ENCODE measurements at regions not wholly inside any gene's neighbourhood (a gene's known extent, or its start where the extent isn't known, plus 50 kb on each side); places are given as distances from the start of the nearest gene placed in this dataset.

- Histone ChIP-seq H3K4me1 (ENCODE audit: control insufficient read depth, insufficient read depth, low read length) (no peaks in the 10 kb centered on the region), H3K27ac (ENCODE audit: low read depth, low read length) (no peak overlapping the region), H3K27me3 (ENCODE audit: control insufficient read depth, insufficient read depth, low read length) (no peaks in the 10 kb centered on the region), H3K36me3 (ENCODE audit: control insufficient read depth, insufficient read depth, low read length) (no peaks in the 10 kb centered on the region), H3K9ac (ENCODE audit: low read length) (no peak overlapping the region), H3K4me3 (ENCODE audit: low read length) (no peak overlapping the region)
Observed at GRCh38 chr3:145716519-145716918, 444.5 kb downstream of the PLOD2 start.

DNA sequence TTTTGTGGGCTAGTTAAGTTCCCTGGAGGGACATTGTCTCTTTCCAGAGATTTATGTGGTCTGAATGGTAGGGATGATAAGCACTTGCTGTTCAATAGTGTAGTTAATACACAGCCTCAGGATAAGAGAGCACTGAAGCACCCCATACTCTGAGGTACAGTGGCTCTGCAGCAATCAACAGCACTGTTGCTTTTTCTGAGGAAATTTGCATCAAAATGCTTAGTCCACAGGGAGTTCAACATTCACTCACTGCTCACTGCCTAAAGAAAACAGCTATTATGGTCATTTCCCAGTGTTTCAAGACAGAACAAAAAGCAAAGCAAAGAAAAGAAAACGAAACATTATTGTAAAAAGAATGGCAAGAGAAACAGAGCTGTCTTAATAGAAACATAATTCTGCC, 441.9 kb downstream of the PLOD2 start:
- Histone ChIP-seq H3K4me3 (ENCODE audit: low read length) (no peak overlapping the region), H3K27ac (ENCODE audit: low read depth, low read length) (no peak overlapping the region), H3K9ac (ENCODE audit: low read length) (no peak overlapping the region), H3K36me3 (ENCODE audit: control insufficient read depth, insufficient read depth, low read length) (no peaks in the 10 kb centered on the region), H3K4me1 (ENCODE audit: control insufficient read depth, insufficient read depth, low read length) (no peaks in the 10 kb centered on the region), H3K27me3 (ENCODE audit: control insufficient read depth, insufficient read depth, low read length) (no peaks in the 10 kb centered on the region)

- Histone ChIP-seq H3K9ac (ENCODE audit: low read length) (no peak overlapping the region), H3K27me3 (ENCODE audit: control insufficient read depth, insufficient read depth, low read length) (no peaks in the 10 kb centered on the region), H3K36me3 (ENCODE audit: control insufficient read depth, insufficient read depth, low read length) (no peaks in the 10 kb centered on the region), H3K4me3 (ENCODE audit: low read length) (no peak overlapping the region), H3K27ac (ENCODE audit: low read depth, low read length) (no peak overlapping the region), H3K4me1 (ENCODE audit: control insufficient read depth, insufficient read depth, low read length) (no peaks in the 10 kb centered on the region)
Observed at GRCh38 chr3:145721273-145721805, 439.6 kb downstream of the PLOD2 start.

GRCh38 chr3:145721815-145722214, 439.2 kb downstream of the PLOD2 start:
- no peak overlapping the region for H3K9ac ChIP-seq (ENCODE audit: low read length)
- no peak overlapping the region for H3K27ac ChIP-seq (ENCODE audit: low read depth, low read length)
- no peaks in the 10 kb centered on the region for H3K36me3 ChIP-seq (ENCODE audit: control insufficient read depth, insufficient read depth, low read length)
- H3K4me1 ChIP-seq (ENCODE audit: control insufficient read depth, insufficient read depth, low read length), result no peaks in the 10 kb centered on the region
- no peaks in the 10 kb centered on the region for H3K27me3 ChIP-seq (ENCODE audit: control insufficient read depth, insufficient read depth, low read length)
- no peak overlapping the region for H3K4me3 ChIP-seq (ENCODE audit: low read length)

- Histone ChIP-seq H3K4me3 (ENCODE audit: low read length) (no peak overlapping the region), H3K27me3 (ENCODE audit: control insufficient read depth, insufficient read depth, low read length) (no peaks in the 10 kb centered on the region), H3K27ac (ENCODE audit: low read depth, low read length) (no peak overlapping the region), H3K36me3 (ENCODE audit: control insufficient read depth, insufficient read depth, low read length) (no peaks in the 10 kb centered on the region), H3K9ac (ENCODE audit: low read length) (no peak overlapping the region), H3K4me1 (ENCODE audit: control insufficient read depth, insufficient read depth, low read length) (no peaks in the 10 kb centered on the region)
Observed at GRCh38 chr3:145727476-145727875, 433.5 kb downstream of the PLOD2 start.

DNA sequence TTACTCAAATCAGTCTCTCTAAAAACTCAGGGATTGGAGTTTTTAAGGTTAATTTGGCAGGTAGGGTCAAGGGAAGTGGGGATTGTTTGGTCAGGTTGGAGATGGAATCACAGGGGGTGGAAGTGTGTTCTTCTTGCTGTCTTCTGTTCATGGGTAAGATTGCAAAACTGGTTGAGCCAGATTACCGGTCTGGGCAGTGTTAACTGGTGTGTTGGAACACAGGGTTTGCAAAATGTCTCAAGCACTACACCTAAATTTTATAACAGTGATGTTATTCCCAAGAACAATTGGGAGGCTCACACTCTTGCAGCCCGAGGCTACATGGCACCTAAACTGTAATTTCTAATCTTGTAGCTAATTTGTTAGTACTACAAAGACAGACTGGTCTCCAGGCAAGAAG, 425.4 kb downstream of the PLOD2 start:
- H3K4me1 ChIP-seq (ENCODE audit: control insufficient read depth, insufficient read depth, low read length), result no peaks in the 10 kb centered on the region
- H3K9ac ChIP-seq (ENCODE audit: low read length), result no peak overlapping the region
- H3K36me3 ChIP-seq (ENCODE audit: control insufficient read depth, insufficient read depth, low read length), result no peaks in the 10 kb centered on the region
- no peaks in the 10 kb centered on the region for H3K27me3 ChIP-seq (ENCODE audit: control insufficient read depth, insufficient read depth, low read length)
- H3K27ac ChIP-seq (ENCODE audit: low read depth, low read length), result no peak overlapping the region
- no peak overlapping the region for H3K4me3 ChIP-seq (ENCODE audit: low read length)

GRCh38 chr3:145737952-145738351, 423.0 kb downstream of the PLOD2 start:
- no peaks in the 10 kb centered on the region for H3K27me3 ChIP-seq (ENCODE audit: control insufficient read depth, insufficient read depth, low read length)
- H3K27ac ChIP-seq (ENCODE audit: low read depth, low read length), result no peak overlapping the region

GRCh38 chr3:145739926-145740325, 421.1 kb downstream of the PLOD2 start:
- H3K27ac ChIP-seq (ENCODE audit: low read depth, low read length), result no peak overlapping the region
- H3K27me3 ChIP-seq (ENCODE audit: control insufficient read depth, insufficient read depth, low read length), result no peaks in the 10 kb centered on the region
- H3K9ac ChIP-seq (ENCODE audit: low read length), result no peak overlapping the region
- no peaks in the 10 kb centered on the region for H3K36me3 ChIP-seq (ENCODE audit: control insufficient read depth, insufficient read depth, low read length)
- H3K4me1 ChIP-seq (ENCODE audit: control insufficient read depth, insufficient read depth, low read length), result no peaks in the 10 kb centered on the region
- no peak overlapping the region for H3K4me3 ChIP-seq (ENCODE audit: low read length)

More at GRCh38 chr3:145737952-145738351, 423.0 kb downstream of the PLOD2 start:
- Histone ChIP-seq H3K9ac (ENCODE audit: low read length) (no peak overlapping the region), H3K4me3 (ENCODE audit: low read length) (no peak overlapping the region), H3K4me1 (ENCODE audit: control insufficient read depth, insufficient read depth, low read length) (no peaks in the 10 kb centered on the region), H3K36me3 (ENCODE audit: control insufficient read depth, insufficient read depth, low read length) (no peaks in the 10 kb centered on the region)

- Histone ChIP-seq H3K27me3 (ENCODE audit: control insufficient read depth, insufficient read depth, low read length) (no peaks in the 10 kb centered on the region), H3K4me3 (ENCODE audit: low read length) (no peak overlapping the region), H3K36me3 (ENCODE audit: control insufficient read depth, insufficient read depth, low read length) (no peaks in the 10 kb centered on the region), H3K4me1 (ENCODE audit: control insufficient read depth, insufficient read depth, low read length) (no peaks in the 10 kb centered on the region), H3K27ac (ENCODE audit: low read depth, low read length) (no peak overlapping the region), H3K9ac (ENCODE audit: low read length) (no peak overlapping the region)
Observed at GRCh38 chr3:145750657-145751056, 410.3 kb downstream of the PLOD2 start.

GRCh38 chr3:145752576-145752975, 408.4 kb downstream of the PLOD2 start:
- no peak overlapping the region for H3K27ac ChIP-seq (ENCODE audit: low read depth, low read length)
- H3K4me3 ChIP-seq (ENCODE audit: low read length), result no peak overlapping the region
- H3K9ac ChIP-seq (ENCODE audit: low read length), result no peak overlapping the region
- no peaks in the 10 kb centered on the region for H3K27me3 ChIP-seq (ENCODE audit: control insufficient read depth, insufficient read depth, low read length)
- H3K36me3 ChIP-seq (ENCODE audit: control insufficient read depth, insufficient read depth, low read length), result no peaks in the 10 kb centered on the region
- H3K4me1 ChIP-seq (ENCODE audit: control insufficient read depth, insufficient read depth, low read length), result no peaks in the 10 kb centered on the region

DNA sequence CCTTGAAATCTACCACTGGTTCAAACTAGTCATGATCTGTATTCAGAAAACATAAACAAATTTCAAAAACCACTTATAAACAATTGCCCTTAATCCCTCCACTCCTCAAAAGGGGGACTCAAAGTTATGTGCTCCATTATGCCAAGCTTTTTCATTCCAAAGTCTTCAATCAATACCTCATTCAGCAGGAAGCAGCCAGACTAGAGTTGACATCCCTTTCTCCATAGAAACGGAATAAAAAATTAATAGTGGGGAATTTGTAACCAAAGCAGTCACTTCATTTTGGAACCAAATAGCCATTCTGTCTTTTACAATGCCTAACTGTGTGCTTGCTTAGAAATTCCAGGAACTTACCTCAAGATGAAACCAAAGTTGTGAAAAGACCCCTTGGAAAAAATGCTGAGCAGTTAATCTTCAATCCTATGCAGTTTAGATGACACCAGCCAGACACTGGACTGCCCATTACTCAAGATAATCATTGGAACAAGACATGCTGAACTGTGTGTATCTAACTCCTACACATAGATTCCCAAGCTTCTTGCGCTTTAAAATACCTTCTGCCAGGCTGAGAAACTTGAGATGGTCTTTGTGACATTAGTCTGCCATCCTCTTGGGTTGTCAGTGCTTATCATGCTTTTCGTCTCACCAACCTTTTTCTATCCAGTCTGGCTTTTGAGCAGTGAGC, 406.2 kb downstream of the PLOD2 start:
- Histone ChIP-seq H3K4me3 (ENCODE audit: low read length) (no peak overlapping the region), H3K27me3 (ENCODE audit: control insufficient read depth, insufficient read depth, low read length) (no peaks in the 10 kb centered on the region), H3K27ac (ENCODE audit: low read depth, low read length) (no peak overlapping the region), H3K9ac (ENCODE audit: low read length) (no peak overlapping the region), H3K36me3 (ENCODE audit: control insufficient read depth, insufficient read depth, low read length) (no peaks in the 10 kb centered on the region), H3K4me1 (ENCODE audit: control insufficient read depth, insufficient read depth, low read length) (no peaks in the 10 kb centered on the region)

DNA sequence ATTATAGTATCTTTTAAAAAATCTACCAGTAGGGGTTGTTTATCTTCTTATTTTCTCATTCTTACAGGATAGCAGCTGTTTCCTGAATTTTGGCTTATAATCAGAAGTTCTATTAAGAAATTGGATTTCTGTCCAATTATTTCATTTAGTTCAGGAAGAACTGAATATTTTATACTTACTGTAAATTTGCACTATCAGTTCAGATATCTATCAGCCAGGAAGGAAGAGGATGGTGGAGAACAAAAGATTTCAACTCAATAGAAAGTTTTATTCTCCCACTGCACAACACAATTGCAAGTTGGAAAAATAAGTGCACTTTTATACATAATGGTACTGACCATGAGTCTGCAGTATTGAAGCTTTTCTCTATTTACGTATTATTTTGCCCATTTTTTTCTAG, 400.9 kb downstream of the PLOD2 start:
- H3K9ac ChIP-seq (ENCODE audit: low read length), result no peak overlapping the region
- no peaks in the 10 kb centered on the region for H3K36me3 ChIP-seq (ENCODE audit: control insufficient read depth, insufficient read depth, low read length)
- H3K4me3 ChIP-seq (ENCODE audit: low read length), result no peak overlapping the region
- no peak overlapping the region for H3K27ac ChIP-seq (ENCODE audit: low read depth, low read length)
- H3K4me1 ChIP-seq (ENCODE audit: control insufficient read depth, insufficient read depth, low read length), result no peaks in the 10 kb centered on the region
- H3K27me3 ChIP-seq (ENCODE audit: control insufficient read depth, insufficient read depth, low read length), result no peaks in the 10 kb centered on the region

- H3K4me3 ChIP-seq (ENCODE audit: low read length), result no peak overlapping the region
- H3K27ac ChIP-seq (ENCODE audit: low read depth, low read length), result no peak overlapping the region
- no peaks in the 10 kb centered on the region for H3K36me3 ChIP-seq (ENCODE audit: control insufficient read depth, insufficient read depth, low read length)
- no peak overlapping the region for H3K9ac ChIP-seq (ENCODE audit: low read length)
- no peaks in the 10 kb centered on the region for H3K27me3 ChIP-seq (ENCODE audit: control insufficient read depth, insufficient read depth, low read length)
- H3K4me1 ChIP-seq (ENCODE audit: control insufficient read depth, insufficient read depth, low read length), result no peaks in the 10 kb centered on the region
Observed at GRCh38 chr3:145767909-145768308, 393.1 kb downstream of the PLOD2 start.
